CMK (cell line): ENCODE measurements at regions not wholly inside any gene's neighbourhood (a gene's known extent, or its start where the extent isn't known, plus 50 kb on each side); places are given as distances from the start of the nearest gene placed in this dataset.
"Not testable (repeated sequence)": the region's sequence is repeated elsewhere in the genome, so short reads cannot be mapped to it uniquely, and the experiment has no call there.

Experiments used
- DNase-seq: peaks from one replicate; pipeline ENCODE4 v3.0.0-alpha.2; 2010; ENCODE audit warnings: low read depth

DNA sequence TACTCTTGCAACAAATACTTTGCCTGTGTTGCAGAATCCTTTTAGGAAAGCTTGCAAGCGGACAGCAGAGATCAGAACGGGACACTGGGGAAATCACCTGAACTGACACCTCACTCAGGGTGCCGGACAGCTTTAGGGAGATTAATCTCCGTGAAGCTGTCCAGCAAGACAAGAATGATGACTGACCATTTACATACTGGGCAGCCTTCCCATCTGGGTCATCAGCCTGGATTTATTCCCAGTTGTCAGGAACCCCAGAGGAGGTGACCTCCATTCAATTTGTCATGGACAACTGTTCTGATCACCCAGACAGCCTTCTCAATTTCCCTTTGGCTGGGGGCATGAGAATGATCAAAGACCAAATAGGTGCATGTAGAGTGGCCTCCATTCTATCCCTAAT is 93.0 kb upstream of the EGFL6 start:
- no peak for DNase-seq

DNA sequence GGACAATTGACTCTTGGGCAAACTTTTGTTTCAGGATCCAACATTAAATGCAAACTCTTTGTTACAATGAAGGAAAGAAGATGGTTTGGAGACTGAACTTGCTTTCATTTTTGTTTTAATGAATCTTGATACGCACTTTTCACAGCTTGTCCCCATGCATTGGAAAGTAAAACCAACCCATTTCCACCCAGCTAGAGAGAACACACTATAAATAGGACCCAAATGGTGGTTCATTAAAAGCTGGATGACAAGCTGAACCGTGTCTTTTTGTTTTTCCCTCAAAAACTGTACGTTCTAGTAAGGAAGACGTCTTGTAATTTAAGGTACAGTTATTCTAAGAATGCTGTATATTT is 95.3 kb upstream of the EGFL6 start:
- DNase-seq, result no peak

DNA sequence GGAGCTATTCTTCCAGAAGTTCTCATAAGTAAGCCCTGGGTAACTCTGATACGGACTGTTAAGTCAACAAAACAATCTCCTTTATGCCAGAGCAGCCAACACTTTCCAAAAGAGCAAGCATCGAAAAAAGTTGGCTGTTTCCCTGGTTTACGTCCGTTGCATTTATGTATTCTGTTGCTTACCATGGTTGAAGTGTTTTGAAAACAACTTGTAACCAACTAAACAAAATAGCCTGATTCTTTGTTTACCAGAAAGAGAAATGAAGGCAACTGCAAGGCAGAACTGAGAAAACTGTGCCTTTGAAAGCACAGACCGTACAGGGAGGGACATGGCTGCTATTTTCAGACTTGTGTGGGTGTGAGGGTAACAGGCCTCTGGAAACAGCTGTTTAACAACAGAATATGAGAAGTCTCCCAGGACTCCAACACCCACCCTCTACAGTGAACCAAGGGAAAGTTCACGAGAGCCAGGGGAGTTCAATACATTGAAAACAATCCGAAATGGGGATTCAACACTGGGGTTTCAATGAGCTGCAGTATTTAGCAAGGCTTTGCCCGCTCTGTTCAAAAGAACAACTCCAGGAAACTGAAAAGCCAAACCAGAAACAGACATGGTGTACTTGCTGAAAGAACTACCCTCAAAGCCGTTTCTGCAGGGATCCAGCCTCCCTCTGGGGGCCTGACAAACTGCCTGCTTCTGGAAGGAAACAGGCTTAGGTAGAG is 95.8 kb upstream of the EGFL6 start:
- DNase-seq, result no peak

DNA sequence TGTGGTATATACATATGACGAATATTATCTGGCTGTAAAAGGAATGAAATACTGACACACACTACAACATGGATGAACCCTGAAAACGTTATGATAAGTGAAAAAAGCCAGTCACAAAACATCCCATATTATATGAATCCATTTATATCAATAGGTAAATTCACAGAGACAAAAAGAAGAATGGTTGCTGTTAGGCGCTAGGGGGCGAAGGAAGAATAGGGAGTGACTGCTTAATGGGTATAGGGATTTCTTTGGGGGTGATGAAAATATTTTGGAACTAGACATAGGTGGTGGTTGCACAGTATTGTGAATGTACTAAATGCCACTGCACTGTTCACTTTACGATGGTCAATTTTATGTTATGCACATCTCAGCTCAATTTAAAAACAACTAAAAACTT is 96.4 kb upstream of the EGFL6 start:
- no peak for DNase-seq

DNA sequence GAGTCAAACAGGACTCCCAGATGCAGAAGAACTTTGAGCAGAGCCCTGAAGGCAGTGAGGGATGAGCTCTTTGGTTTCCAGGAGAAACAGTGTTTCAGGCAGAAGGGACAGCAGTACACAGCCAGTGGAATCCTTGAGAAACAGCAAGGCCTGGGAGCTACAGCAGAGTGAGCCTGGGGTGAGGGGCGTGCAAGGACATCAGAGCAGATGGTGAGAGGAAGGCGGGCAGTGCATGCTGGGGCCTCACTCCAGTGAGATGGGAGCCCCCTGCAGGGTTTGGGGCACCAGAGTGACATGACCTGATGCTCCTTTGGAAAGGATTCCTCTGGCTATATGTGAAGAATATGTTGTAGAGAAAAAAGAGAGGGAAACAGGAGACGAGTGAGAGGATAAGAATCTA is 98.1 kb upstream of the EGFL6 start:
- no peak for DNase-seq

DNA sequence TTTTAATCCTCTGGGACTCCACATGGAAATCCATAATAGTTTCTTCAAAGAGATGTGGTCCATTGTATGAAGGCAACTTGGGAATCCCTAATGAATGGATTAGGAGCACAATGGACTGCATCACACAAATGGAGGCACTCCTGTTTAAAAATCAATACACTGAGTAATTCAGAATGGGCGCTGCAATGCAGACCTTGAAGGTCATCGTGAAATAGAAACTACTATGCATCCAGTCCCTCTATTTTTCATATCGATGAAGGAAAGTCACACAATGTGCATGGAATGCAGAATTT is 98.8 kb upstream of the EGFL6 start:
- DNase-seq, result no peak

DNA sequence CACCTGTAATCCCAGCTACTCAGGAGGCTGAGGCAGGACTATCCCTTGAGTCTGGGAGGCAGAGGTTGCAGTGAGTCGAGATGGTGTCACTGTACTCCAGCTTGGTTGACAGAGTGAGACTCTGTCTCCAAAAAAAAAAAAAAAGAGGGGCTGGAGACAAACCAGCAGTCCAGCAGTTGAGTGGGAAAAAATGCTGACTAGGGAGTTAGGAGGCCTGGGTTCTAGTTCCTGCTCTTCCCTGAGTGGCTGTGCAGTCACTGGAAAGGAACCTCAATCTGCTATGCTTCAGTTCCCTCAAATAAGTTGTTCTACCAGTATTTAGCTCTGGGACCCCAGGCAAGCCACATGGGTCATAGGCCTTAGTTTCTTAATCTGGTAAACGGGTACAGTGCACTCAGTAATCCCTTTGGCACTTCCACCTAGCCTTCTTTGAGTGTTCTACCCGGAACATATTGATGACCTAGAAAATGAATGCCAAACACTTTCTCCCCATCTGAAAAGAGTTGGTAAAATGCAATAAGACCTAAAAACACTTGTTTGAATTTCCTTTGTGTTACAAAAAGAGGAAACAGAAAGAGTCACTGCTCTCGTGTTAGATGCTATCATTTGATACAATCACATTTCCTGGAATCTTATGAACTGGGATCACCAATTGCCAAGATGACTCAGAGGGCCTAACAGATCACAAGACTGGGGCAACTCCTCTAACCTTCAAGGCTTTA is 99.3 kb upstream of the EGFL6 start:
- DNase-seq, result no peak

DNA sequence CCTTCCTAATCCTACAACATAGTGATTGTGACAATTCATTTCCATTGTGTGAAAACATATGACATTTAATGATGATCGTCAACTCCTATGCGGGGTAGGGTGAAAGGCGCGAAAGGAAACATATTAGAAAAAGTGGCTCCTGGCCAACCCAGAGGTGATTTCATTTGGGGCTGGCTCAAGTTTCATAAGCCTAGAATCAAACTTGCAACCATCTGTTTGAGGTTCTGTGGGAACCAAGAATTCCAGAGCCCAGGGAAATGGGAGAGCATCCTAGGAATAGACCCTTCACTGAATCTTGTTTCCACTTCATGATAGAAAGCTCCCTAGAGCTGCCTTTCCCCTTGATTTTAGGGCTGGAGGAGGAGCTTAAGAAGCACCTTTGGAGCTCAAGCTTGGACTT is 101.3 kb upstream of the EGFL6 start:
- no peak for DNase-seq

DNA sequence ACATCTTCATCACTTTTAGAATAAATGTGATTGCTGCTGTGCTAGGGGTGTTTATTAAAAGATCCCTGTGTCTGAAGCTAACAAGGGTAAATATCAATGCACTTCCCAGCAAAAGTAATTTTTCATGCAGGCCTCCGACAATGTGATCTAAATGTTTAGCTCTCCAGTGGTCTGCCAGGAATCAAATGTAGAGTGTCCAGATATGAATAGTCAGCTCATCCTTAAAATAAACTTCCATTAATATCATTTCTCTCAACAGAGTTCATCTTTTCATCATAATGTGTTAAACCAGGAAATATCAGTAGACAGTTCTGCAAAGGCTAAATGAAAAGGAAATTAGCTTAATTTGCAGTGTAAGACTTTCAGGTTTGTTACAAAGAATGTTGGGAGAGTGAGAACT is 102.2 kb upstream of the EGFL6 start:
- no peak for DNase-seq

DNA sequence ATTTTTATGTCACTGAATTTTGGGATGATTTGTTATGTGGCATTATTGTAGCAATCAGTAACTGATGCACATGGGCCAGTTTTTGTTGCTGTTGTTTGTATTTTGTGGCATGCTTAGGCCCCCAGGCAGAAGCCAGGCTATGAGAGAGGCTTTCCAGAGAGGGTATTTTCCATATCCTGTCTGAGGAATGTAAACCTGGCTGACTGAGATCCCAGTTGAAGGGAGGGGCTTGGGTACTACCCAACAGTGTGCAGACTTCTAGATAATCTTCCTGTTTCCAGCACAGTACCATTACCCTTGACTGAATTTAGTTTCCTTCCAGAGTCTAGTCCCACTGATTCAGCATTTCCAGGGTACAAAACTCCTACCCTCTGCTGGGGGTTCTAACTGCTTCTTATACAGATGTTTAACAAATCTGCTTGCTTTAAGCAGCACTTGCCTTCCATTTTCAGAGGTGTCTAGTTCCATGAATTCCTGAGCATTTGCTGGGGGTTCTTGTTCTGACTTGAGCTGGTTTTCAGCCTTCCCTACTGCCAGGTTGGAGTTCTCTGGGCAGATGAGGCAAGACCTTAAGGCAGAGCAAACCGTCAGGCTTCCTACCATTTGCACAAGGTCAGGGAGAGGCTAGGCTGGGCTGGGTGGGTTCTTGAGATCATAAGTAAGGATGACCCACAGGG is 104.7 kb upstream of the EGFL6 start:
- DNase-seq, result no peak

DNA sequence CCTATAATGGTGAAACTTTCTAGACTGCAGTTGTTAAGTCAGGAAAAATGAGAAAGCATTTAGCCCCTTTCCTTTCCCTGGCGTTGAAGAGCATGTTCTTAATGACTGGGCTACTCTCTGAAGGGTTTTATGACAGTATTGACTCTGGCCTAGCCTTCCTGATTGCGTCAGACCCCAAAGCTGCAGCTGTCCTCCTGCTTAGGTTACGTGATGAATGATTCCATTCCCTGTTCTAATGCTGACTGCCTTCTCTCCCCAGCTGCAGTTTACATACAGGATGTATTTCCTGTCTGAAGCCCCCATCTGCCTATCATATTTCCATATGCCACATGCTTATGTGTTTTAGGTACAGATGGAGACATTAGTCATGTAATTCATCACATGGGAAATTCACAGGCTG is 105.8 kb upstream of the EGFL6 start:
- no peak for DNase-seq

DNA sequence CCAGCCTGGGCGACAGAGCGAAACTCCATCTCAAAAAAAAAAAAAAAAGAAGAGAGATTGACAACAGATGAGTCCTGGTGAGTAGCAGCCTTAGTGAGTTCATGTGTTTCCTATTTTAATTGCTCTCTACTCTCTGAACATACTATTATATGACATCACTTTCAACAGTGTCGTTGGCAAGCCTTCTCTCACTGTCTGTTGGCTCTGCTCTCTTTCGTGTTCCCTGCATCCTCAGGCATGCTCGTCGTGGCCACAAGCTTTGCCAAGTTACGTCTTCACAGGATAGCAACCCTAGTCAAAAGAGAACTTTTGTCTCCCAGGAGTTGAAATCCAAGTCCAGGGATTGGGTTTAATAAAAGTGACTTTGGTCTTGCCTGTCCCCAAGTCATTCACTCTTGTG is 117.1 kb upstream of the EGFL6 start:
- no peak for DNase-seq

DNA sequence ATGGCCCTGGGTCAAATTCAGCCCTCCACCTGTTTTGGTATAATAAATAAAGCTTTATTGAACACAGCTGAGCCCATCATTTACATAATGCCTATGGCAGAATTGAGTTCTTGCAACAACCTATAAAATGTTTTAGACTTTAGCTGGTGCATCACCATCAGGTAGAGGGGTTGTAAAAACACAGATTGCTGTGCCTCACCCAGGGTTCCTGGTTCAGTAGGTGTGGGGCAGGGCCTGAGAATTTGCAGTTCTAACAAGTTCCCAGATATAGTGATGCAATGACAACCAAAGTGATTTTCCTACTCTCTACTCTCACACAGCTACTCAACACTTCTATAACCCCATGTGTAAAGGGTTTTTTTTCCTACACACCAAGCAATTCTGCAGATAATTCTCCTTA is 120.0 kb upstream of the EGFL6 start:
- DNase-seq, result no peak

DNA sequence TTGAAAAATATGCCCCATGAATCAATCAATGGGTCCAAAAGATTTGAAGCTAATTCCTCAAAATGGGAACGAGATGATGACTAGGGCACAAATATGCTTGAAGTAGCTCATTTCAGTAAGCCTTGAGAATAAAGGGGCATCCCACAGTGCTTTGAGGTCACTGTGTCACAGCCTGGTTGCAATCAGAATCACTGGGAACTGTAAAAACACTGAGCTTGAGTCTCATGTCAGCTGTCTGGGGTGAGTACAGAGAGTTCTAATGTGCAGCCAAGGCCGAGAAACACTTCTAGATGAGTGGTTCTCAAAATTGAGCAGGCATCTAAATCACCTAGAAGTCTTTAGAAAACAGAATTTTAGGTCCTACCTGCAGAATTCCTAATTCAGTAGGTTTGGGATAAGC is 120.5 kb upstream of the EGFL6 start:
- no peak for DNase-seq

DNA sequence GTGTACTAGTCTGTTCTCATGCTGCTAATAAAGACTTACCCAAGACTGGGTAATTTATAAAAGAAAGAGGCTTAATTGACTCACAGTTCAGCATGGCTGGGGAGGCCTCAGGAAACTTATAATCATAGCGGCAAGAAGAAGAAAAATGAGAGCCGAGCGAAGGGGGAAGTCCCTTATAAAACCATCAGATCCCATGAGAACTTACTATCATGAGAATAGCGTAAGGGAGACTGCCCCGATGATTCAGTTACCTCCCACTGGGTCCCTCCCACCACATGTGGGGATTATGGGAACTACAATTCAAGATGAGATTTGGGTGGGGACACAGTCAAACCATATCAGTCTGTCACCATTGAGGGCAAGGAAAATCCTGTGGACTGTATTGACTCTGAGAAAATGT is 121.8 kb upstream of the ATXN3L start:
- DNase-seq, result not testable (repeated sequence)

DNA sequence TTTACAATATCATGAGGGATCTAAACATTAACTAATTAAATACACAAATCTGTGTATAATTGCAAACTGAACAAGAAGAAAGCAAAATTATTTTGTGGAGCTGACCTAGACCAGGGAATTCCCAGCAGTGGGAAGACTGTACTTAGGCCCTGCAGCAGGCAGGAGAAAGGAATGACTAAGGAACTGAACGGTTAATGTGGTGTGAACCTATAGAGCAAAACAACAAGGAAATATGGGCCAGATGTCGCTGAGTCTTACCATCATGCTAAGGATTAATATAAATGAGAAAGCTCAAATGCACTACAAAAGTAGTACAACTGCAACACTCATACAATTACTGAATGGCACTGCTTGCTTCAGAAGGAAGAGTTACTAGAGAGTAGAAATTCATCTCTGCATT is 120.3 kb upstream of the ATXN3L start:
- DNase-seq, result no peak

DNA sequence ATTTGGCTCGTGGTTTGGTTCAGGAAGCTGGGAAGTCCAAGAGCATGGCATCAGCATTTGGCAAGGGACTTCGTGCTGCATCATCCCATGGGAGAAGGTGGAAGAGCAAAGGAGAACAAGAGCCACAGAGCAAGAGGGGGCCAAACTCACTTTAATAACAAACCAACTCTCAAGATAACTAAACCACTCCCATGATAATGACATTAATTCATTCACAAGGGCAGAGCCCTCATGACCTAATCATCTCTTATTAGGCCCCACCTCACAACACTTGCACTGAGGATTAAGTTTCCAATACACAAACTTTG is 113.4 kb upstream of the ATXN3L start:
- no peak for DNase-seq

DNA sequence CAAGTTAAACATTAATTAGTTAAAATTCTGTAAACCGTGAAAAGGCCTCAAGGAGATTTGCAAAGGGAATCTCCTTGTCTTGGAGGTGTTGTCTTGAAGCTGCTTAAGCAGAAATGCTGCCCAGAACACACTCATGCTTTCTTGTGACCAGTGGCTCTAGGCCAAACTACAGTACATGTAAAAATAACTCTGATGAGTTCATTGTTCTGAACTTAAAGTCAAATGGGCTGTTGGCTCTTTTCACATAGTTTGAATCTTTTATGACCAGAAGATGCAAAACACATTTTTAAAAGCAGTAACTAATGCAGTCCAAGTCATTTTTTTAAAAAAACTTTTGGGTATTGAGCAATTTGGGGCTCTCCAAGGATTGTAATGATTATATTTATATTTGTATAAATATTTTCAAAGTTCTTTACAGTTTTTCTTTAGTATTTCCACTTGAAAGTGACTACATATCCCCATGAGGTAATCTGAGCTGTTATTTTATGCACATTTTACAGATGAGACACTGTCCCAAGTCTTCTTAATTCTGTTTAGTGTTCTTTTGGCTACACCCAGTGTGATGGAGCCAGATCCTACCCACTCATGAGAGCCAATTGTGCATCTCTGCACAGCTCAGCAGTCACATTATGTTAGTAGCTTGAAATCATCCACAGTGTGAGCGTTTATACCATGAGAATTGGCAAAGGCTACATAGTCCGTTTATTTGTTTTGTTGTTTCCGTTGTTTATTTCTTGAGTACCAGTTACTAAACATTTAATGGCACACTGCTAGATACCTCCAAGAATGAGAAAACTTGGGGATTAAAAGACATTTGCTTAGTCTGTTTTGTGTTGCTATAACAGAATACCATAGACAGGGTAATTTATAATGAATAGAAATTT is 112.8 kb upstream of the ATXN3L start:
- DNase-seq, result no peak

DNA sequence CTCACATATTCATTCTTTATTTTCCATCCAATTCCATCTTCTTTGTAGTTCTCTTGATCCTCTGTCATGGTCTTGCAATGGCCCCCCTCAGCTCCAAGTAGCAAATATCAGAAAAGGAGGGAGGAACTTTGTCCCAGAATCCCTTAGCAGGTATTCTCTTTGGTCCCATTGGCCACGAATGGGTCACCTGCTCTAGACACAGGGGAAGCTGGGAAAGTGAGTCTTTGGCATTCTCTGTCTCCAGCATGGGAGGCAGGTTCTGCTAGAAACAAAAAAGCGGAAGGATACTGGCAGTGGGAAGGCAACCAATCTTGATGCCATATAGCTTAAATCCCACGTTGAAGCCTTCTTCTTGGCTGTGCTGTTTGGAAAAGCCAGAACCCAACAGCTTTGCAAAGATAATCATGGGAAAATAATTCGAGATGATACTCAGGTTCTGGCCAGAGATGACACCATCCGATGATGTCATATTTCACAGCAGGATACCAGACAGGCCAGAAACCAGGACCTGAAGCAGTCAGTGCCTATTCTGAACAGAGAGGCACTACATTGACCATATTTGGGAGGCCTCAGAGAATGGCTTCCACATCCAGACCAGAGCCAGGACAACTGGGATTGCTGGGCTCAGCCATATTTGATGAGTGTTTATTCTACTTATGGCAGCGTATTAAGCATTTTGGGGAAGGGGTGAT is 110.4 kb upstream of the ATXN3L start:
- no peak for DNase-seq

DNA sequence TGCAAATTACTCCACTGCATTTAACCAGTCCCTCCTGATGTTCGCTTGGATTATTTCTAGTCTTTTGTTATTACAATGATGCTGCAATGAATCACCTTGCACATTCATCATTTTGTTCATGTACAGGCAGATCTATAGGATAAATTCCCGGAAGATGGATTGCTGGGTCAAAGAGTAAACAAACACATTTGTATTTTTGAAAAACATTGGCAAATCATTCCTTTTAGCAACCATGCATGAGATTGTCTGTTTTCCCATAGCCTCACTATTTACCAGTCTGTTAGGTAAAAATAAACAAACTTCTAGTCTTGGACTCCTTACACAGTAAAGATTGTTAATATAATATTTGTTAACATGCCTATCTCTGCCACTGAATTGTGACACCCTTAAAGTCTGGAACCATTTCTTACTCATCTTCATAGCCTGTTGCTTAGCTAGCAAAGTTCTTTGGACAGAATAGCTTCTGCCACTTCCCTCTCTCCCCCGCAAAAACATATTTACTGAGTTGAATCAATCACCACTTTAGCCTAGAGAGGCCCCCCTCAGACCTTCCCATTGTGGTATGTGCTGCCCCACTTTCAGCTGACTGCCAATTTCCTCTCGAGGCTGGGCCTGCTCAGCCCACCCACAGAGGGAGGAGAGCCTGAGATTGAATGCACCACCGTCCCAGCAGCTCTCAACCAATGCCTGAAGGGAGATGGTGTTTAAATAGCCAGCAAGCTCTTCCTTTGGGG is 108.4 kb upstream of the ATXN3L start:
- peak; percentile 20 for DNase-seq

DNA sequence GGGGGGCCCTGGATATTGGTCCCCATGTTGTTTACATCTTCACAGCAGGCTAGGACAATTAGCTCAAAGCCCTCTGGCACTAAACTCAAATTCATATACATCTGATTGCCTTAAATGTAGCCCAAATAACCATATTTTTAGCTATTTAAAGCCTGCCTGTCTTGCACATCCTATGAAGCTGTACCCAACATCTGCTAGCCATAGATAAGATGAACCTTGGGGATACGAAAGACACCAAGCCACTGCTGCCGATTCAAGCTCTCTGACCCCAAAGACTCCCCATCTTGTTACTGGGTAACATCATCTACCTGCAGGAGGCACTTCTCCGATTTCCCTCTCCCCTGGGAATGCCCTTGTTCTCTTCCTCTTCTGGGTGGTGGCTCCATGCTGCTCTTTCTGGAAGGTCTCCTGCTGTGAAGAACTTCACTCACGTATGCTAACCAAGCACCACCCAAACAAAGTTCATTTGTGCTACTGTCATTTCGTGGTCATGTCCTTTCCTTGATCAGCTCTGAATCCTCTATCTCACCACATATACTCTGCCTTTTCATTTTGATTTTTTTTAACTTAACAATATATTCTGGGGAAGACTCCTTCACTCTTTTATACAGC is 107.7 kb upstream of the ATXN3L start:
- DNase-seq, result peak; percentile 43
